Type B pancreatic cell (in vitro differentiated cells): ENCODE measurements at regions not wholly inside any gene's neighbourhood (a gene's known extent, or its start where the extent isn't known, plus 50 kb on each side); places are given as distances from the start of the nearest gene placed in this dataset.

ENCODE experiments used
- DNase-seq: peaks from one replicate; pipeline ENCODE4 v3.0.0; 2021; ENCODE audit warnings: mixed read lengths; ENCODE audit not compliant: unreplicated experiment; ENCODE audit errors: extremely low spot score
- H3K27ac Mint-ChIP-seq: 2 replicates; pipeline ENCODE4 v1.8.0; 2021; ENCODE audit warnings: mild to moderate bottlenecking, mixed read lengths
- H3K27me3 Mint-ChIP-seq: 2 replicates; pipeline ENCODE4 v1.8.0; 2021; ENCODE audit warnings: mixed read lengths
- H3K36me3 Mint-ChIP-seq: 2 replicates; pipeline ENCODE4 v1.8.0; 2021; ENCODE audit warnings: mixed read lengths
- H3K4me1 Mint-ChIP-seq: one replicate; pipeline ENCODE4 v1.8.0; 2021; ENCODE audit warnings: mixed read lengths; ENCODE audit not compliant: unreplicated experiment
- H3K4me3 Mint-ChIP-seq: 2 replicates; pipeline ENCODE4 v1.8.0; 2021; ENCODE audit warnings: mild to moderate bottlenecking, mixed read lengths
- H3K9me3 Mint-ChIP-seq: 2 replicates; pipeline ENCODE4 v1.8.0; 2021; ENCODE audit warnings: mixed read lengths
- TF ChIP-seq, protein P1 (sequence below): fragments of 200-600 bp; sonication (generic); conservative IDR thresholded peaks from 2 replicates; pipeline ENCODE4 v1.5.0; 2021; ENCODE audit warnings: antibody characterized with exemption, mild to moderate bottlenecking

DNA sequence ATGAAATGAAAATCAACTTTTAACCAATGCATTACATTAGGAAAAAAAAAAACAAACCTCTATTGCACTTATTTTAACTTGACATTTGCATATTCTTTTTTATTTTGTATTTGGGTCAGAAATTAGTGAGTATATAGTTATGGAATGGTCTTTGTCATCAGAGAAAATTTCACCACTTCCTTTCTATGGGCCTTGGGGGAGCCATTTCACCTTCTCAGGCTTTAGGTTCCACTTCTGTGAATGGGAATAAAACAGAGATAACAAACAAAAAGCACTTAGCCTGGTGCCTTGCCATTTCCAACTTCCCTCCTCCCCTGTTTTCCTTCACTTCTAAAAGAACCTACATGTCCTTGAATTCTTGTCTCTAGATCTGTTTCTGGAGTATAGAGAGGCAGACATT lies 168.0 kb upstream of the STT3B start:
- Mint-ChIP-seq H3K4me1 (peaks cover 31% of the 10 kb centered on the region), H3K4me3 (no peak overlapping the region), H3K27me3 (no peaks in the 10 kb centered on the region), H3K27ac (no peak overlapping the region), H3K36me3 (no peaks in the 10 kb centered on the region), H3K9me3 (peaks cover 6% of the 10 kb centered on the region)
- TF ChIP-seq, protein P1, sequence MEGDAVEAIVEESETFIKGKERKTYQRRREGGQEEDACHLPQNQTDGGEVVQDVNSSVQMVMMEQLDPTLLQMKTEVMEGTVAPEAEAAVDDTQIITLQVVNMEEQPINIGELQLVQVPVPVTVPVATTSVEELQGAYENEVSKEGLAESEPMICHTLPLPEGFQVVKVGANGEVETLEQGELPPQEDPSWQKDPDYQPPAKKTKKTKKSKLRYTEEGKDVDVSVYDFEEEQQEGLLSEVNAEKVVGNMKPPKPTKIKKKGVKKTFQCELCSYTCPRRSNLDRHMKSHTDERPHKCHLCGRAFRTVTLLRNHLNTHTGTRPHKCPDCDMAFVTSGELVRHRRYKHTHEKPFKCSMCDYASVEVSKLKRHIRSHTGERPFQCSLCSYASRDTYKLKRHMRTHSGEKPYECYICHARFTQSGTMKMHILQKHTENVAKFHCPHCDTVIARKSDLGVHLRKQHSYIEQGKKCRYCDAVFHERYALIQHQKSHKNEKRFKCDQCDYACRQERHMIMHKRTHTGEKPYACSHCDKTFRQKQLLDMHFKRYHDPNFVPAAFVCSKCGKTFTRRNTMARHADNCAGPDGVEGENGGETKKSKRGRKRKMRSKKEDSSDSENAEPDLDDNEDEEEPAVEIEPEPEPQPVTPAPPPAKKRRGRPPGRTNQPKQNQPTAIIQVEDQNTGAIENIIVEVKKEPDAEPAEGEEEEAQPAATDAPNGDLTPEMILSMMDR = no peak
- no peak for DNase-seq

DNA sequence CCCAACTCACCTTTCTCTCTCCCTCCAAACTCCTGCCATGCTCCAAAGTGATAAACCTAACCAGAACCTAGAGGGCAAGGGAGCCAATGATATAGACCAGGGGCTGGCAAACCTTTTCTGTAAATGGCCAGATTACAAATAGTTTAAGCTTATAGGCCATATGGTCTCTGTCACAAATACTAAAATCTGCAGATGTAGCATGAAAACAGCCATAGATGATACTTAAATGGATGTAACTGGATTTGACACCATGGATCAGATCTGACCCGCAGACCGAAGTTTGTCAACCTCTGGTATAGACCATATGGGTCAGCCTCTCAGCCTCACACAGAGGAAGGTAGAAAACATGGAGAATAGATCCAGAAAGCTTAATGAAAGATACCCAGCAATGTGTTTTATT lies 165.2 kb upstream of the STT3B start:
- TF ChIP-seq, protein P1 = no peak
- no peak for DNase-seq

DNA sequence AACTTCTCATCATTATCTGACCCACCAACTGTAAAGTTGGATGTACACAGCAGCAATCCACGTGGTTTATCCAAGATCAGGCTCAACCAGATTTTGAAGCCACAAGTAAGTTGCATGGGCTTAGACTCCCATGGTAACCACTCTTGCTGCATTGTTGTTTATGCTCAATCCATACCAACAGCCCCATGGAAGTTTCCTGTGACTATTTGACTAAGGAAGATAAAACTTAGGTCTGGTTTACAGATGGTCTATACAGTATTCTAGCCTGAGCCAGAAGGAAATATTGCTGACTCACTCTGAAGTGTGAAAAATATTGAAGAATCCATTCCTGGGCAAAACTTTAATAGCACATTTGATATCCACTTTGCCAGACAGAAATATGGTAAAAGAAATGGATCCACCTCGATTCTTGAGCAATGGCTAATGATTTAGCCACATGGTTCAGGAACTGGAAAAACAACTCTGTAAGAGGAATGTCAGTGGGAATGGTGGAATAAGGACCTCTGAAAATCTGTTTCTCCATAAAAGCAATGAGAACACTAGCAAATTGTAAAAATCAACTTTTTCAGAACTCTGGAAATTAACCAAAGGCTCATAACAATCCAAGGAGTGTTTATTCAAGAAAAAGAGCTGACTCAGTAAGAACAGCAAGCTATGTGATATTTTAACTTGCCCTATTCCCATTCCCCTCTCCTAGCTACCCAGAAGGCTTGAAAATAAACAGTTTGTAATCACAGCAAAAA lies 162.9 kb upstream of the STT3B start:
- peaks cover 22% of the 10 kb centered on the region for H3K4me1 Mint-ChIP-seq
- no peak overlapping the region for H3K4me3 Mint-ChIP-seq
- peak overlapping the region; percentile 64 for H3K27ac Mint-ChIP-seq
- DNase-seq = no peak
- no peaks in the 10 kb centered on the region for H3K36me3 Mint-ChIP-seq
- H3K27me3 Mint-ChIP-seq = no peaks in the 10 kb centered on the region
- H3K9me3 Mint-ChIP-seq = peaks cover 5% of the 10 kb centered on the region
- TF ChIP-seq, protein P1 = no peak

More for the DNA sequence above, 165.2 kb upstream of the STT3B start:
- H3K36me3 Mint-ChIP-seq = no peaks in the 10 kb centered on the region
- no peaks in the 10 kb centered on the region for H3K27me3 Mint-ChIP-seq
- H3K4me1 Mint-ChIP-seq = peaks cover 21% of the 10 kb centered on the region
- no peak overlapping the region for H3K4me3 Mint-ChIP-seq
- H3K9me3 Mint-ChIP-seq = peaks cover 5% of the 10 kb centered on the region
- no peak overlapping the region for H3K27ac Mint-ChIP-seq

DNA sequence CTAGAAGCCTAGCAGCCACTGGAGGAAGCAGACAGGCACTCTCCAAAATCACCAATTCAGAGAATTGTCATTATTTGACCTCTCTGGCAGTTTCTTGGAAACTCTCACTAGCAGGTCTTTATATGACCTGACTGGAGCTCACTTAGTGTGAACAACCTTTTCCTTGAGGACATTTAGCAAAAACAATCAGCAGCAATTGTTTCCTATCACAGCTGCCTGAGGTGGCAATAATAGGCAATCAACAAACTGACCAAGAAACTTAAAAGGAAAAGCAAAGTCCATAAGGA lies 162.4 kb upstream of the STT3B start:
- Mint-ChIP-seq H3K27me3 (no peaks in the 10 kb centered on the region), H3K9me3 (peaks cover 5% of the 10 kb centered on the region), H3K36me3 (no peaks in the 10 kb centered on the region), H3K4me1 (peaks cover 18% of the 10 kb centered on the region), H3K27ac (peak overlapping the region; percentile 64), H3K4me3 (no peak overlapping the region)
- DNase-seq = no peak
- TF ChIP-seq, protein P1 = no peak

DNA sequence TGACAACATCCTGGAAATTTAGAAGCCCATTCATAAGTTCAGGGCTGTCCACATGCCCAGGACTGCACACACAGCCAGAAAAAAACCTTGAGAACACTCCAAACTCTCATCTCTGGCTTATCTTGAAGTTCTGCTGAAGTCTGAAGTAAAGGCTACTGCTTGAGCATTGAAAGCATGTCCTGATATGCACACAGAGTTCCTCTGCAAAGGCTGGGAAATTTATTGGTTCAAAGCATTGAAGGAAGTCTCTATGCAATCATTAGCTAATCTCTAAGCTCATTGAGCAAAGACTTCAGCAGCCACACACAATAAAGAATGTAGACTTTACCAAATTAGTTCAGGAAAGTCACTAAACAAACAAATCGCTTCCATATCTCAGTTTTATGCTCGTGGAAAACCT lies 162.0 kb upstream of the STT3B start:
- Mint-ChIP-seq H3K27me3 (no peaks in the 10 kb centered on the region), H3K4me1 (peaks cover 18% of the 10 kb centered on the region), H3K4me3 (no peak overlapping the region), H3K36me3 (no peaks in the 10 kb centered on the region), H3K27ac (no peak overlapping the region), H3K9me3 (peaks cover 5% of the 10 kb centered on the region)
- DNase-seq = no peak
- TF ChIP-seq, protein P1 = no peak
